HCT116 (cell line): ENCODE measurements at regions not wholly inside any gene's neighbourhood (a gene's known extent, or its start where the extent isn't known, plus 50 kb on each side); places are given as distances from the start of the nearest gene placed in this dataset.

ENCODE experiments used
- ATAC-seq: fragments of 200-7000 bp; cut with Tn5 transposase; 2 replicates; pipeline ENCODE4 v1.9.1; 2020; ENCODE audit warnings: mild to moderate bottlenecking, moderate library complexity
- BruUV-seq: library from RNA; stranded (reverse); fragments of 400-500 nt; replicated peaks from 2 replicates; lab custom pipeline; 2021; lab: Mats Ljungman, UMichigan
- CTCF ChIA-PET: fragments of 300-600 bp; sonication (Branson Sonifier 250); formaldehyde crosslinking; loops from one replicate; lab custom pipeline; 2021; ENCODE audit warnings: antibody characterized with exemption; lab: Charles Lee
- POLR2A ChIA-PET: fragments of 300-600, 350-600 bp; sonication (Branson Sonifier 250); formaldehyde crosslinking; loops from one replicate; lab custom pipeline; 2021; ENCODE audit warnings: antibody characterized with exemption; lab: Charles Lee
- RAD21 ChIA-PET, 2 experiments: fragments of 300-600 bp; sonication (Branson Sonifier 250); formaldehyde crosslinking; loops; one replicate each; lab custom pipeline; 2023; ENCODE audit warnings: low total read pairs in 2 of 2; ENCODE audit not compliant: uncharacterized antibody in 2 of 2, unreplicated experiment in 2 of 2, low non-redundant PET in 1 of 2; lab: Charles Lee
- DNase-seq: peaks from one replicate; pipeline ENCODE4 v3.0.0-alpha.2; 2010; ENCODE audit warnings: low read depth, low spot score
- H2AFZ ChIP-seq: fragments of 200-600 bp; shearing (Covaris generic), sonication (generic); 2 replicates; pipeline ENCODE4 v1.6.1; 2017; ENCODE audit warnings: low read depth, mixed run types, mixed read lengths, antibody characterized with exemption, low read length; ENCODE audit not compliant: poor library complexity, severe bottlenecking
- H3K27ac ChIP-seq: 2 replicates; pipeline ENCODE4 v1.5.1; 2012; ENCODE audit warnings: low read depth, low read length
- H3K27me3 ChIP-seq: fragments of 200-600 bp; sonication (generic); 2 replicates; pipeline ENCODE4 v1.6.1; 2016; ENCODE audit warnings: mixed run types, low read length, mixed read lengths; ENCODE audit not compliant: insufficient read depth
- H3K36me3 ChIP-seq, 2 experiments: fragments of 200-500 bp in 1 of 2; fragments of 200-600 bp in 1 of 2; sonication (Bioruptor generic) in 1 of 2; sonication (generic) in 1 of 2; 2 replicates each; pipeline versions ENCODE4 v1.5.1 to v1.6.1; 2014 to 2016; ENCODE audit warnings: low read length in 2 of 2, inconsistent platforms in 1 of 2, mixed read lengths in 1 of 2, mixed run types in 1 of 2; ENCODE audit not compliant: insufficient read depth in 2 of 2, control insufficient read depth in 1 of 2
- H3K4me1 ChIP-seq, 2 experiments: fragments of 200-600 bp in 1 of 2; sonication (generic) in 1 of 2; 2 replicates each; pipeline versions ENCODE4 v1.5.1 to v1.6.1; 2012 to 2017; ENCODE audit warnings: low read length in 2 of 2, inconsistent platforms in 1 of 2, mild to moderate bottlenecking in 1 of 2, mixed read lengths in 1 of 2, mixed run types in 1 of 2, moderate library complexity in 1 of 2; ENCODE audit not compliant: insufficient read depth in 2 of 2, control insufficient read depth in 1 of 2
- H3K4me2 ChIP-seq: fragments of 200-600 bp; sonication (generic); 2 replicates; pipeline ENCODE4 v1.6.1; 2017; ENCODE audit warnings: mixed run types, low read length, mixed read lengths
- H3K4me3 ChIP-seq, 2 experiments: fragments of 200-600 bp in 1 of 2; sonication (generic) in 1 of 2; replicated peaks in 1 of 2; 2 replicates each; pipeline ENCODE4 v1.5.1; 2011 to 2016; ENCODE audit warnings: low read length in 2 of 2, control low read depth in 1 of 2, low read depth in 1 of 2, mild to moderate bottlenecking in 1 of 2, mixed read lengths in 1 of 2, mixed run types in 1 of 2
- H3K79me2 ChIP-seq: fragments of 200-600 bp; sonication (generic); 2 replicates; pipeline ENCODE4 v1.6.1; 2017; ENCODE audit warnings: mild to moderate bottlenecking, mixed run types, low read length, moderate library complexity, mixed read lengths; ENCODE audit not compliant: insufficient read depth
- H3K9ac ChIP-seq: fragments of 200-600 bp; sonication (generic); 2 replicates; pipeline ENCODE4 v1.6.1; 2016; ENCODE audit warnings: low read length, mixed read lengths
- H3K9me2 ChIP-seq: fragments of 200-600 bp; sonication (generic), shearing (Covaris generic); 2 replicates; pipeline ENCODE4 v1.6.1; 2017; ENCODE audit warnings: mixed run types, mild to moderate bottlenecking, moderate library complexity; ENCODE audit not compliant: insufficient read depth
- H3K9me3 ChIP-seq, 2 experiments: fragments of 200-500 bp in 1 of 2; fragments of 200-600 bp in 1 of 2; sonication (Bioruptor generic) in 1 of 2; sonication (generic) in 1 of 2; 2 replicates each; pipeline ENCODE4 v1.6.1; 2014 to 2017; ENCODE audit warnings: low read length in 2 of 2, mixed read lengths in 2 of 2, inconsistent platforms in 1 of 2, low read depth in 1 of 2, mild to moderate bottlenecking in 1 of 2, mixed run types in 1 of 2, moderate library complexity in 1 of 2; ENCODE audit not compliant: control insufficient read depth in 1 of 2, insufficient read depth in 1 of 2
- H4K20me1 ChIP-seq: fragments of 200-600 bp; sonication (generic), shearing (Covaris generic); 2 replicates; pipeline ENCODE4 v1.6.1; 2017; ENCODE audit warnings: mixed run types, mild to moderate bottlenecking, moderate library complexity; ENCODE audit not compliant: insufficient read depth
- CEBPB ChIP-seq: IDR thresholded peaks from 2 replicates; pipeline ENCODE4 v1.6.1; 2012; ENCODE audit warnings: low read depth
- ELF1 ChIP-seq: IDR thresholded peaks from 2 replicates; pipeline ENCODE4 v1.6.1; 2012; ENCODE audit warnings: low read depth, borderline replicate concordance
- EZH2phosphoT487 ChIP-seq: fragments of 200-600 bp; IDR thresholded peaks from 2 replicates; pipeline ENCODE4 v1.6.1; 2018; ENCODE audit warnings: antibody characterized with exemption, borderline replicate concordance
- FOSL1 ChIP-seq: IDR thresholded peaks from 2 replicates; pipeline ENCODE4 v1.6.1; 2012; ENCODE audit warnings: low read depth
- JUND ChIP-seq: IDR thresholded peaks from 2 replicates; pipeline ENCODE4 v1.6.1; 2012
- POLR2AphosphoS5 ChIP-seq: IDR thresholded peaks from 2 replicates; pipeline ENCODE4 v1.6.1; 2011; ENCODE audit warnings: mild to moderate bottlenecking, low read depth, low read length, moderate library complexity
- RAD21 ChIP-seq: IDR thresholded peaks from 2 replicates; pipeline ENCODE4 v1.6.1; 2012; ENCODE audit warnings: low read depth, mild to moderate bottlenecking
- SIN3A ChIP-seq: IDR thresholded peaks from 2 replicates; pipeline ENCODE4 v1.6.1; 2012; ENCODE audit warnings: low read depth
- YY1 ChIP-seq: IDR thresholded peaks from 2 replicates; pipeline ENCODE4 v1.6.1; 2011; ENCODE audit warnings: low read length, low read depth, moderate library complexity, mild to moderate bottlenecking; ENCODE audit not compliant: insufficient replicate concordance; ENCODE audit errors: extremely low read depth
- ZFX ChIP-seq: fragments of 450-650 bp; IDR thresholded peaks from 2 replicates; pipeline ENCODE4 v1.6.1; 2017
- ZNF274 ChIP-seq: fragments of 200-500 bp; sonication (Bioruptor generic); IDR thresholded peaks from 2 replicates; pipeline ENCODE4 v1.6.1; 2014; ENCODE audit warnings: mild to moderate bottlenecking, low read depth, low read length, inconsistent platforms
- intact Hi-C: fragments of 100-400 bp; cut with micrococcal nuclease; formaldehyde crosslinking; loops from 2 replicates; pipeline ENCODE4 v1.10.0; 2022
- TF ChIP-seq, protein P1 (sequence below): IDR thresholded peaks from 2 replicates; pipeline ENCODE4 v1.6.1; 2012; ENCODE audit warnings: low read depth
- TF ChIP-seq, protein P2 (sequence below), 3 experiments: fragments of 200-600 bp in 1 of 3; sonication (generic) in 1 of 3; IDR thresholded peaks in 2 of 3; conservative IDR thresholded peaks in 1 of 3; 2 replicates each; pipeline ENCODE4 v1.5.1; 2012 to 2017; ENCODE audit warnings: low read depth in 2 of 3, low read length in 2 of 3, antibody characterized with exemption in 1 of 3, borderline replicate concordance in 1 of 3, control low read depth in 1 of 3, mild to moderate bottlenecking in 1 of 3, mixed read lengths in 1 of 3, mixed run types in 1 of 3, moderate library complexity in 1 of 3; ENCODE audit not compliant: insufficient read depth in 1 of 3
- TF ChIP-seq, protein P3 (sequence below): IDR thresholded peaks from 2 replicates; pipeline ENCODE4 v1.6.1; 2011; ENCODE audit warnings: mild to moderate bottlenecking, low read length, moderate library complexity; ENCODE audit not compliant: insufficient replicate concordance; ENCODE audit errors: extremely low read depth

DNA sequence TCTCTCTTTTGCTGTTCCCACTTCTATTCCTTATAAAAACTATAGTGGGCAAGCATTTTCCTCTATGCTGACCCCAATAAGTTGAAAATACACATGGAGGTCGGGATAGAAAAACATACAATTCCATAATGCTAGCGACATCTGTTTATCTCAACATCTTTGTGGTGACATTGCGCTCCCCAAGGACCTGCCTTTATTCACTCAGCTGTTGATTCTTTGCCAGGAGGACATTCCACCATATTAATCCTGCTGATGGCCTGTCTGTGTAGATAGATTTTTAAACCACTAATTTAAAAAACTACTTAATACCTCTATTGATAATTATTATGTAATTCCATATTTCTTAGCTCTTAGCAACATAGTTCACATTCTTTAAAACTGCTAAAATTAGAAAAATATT, 555.3 kb upstream of the MAP3K7 start:
- no TSS peak for BruUV-seq
- H3K4me2 ChIP-seq, result no peak overlapping the region
- H3K79me2 ChIP-seq, result no peaks in the 10 kb centered on the region
- ChIA-PET POLR2A (no interaction called here), CTCF (no interaction called here), RAD21 (no interaction called here)
- H3K9me3 ChIP-seq, result peaks cover 0 to 9% of the 10 kb centered on the region in 2 experiments; a peak in 1 of 4 replicates
- no peak overlapping the region for H3K27ac ChIP-seq
- no peaks in the 10 kb centered on the region for H3K4me1 ChIP-seq
- no peak for DNase-seq
- no peak overlapping the region for H2AFZ ChIP-seq
- H3K27me3 ChIP-seq, result no peaks in the 10 kb centered on the region
- no peaks in the 10 kb centered on the region for H3K36me3 ChIP-seq
- ATAC-seq, result no peak
- no peak overlapping the region for H3K9ac ChIP-seq
- H3K4me3 ChIP-seq, result no peak overlapping the region
- no peak for TF ChIP-seq RAD21
- no peak for TF ChIP-seq ZFX
- TF ChIP-seq JUND, result no peak
- no peak for TF ChIP-seq FOSL1
- TF ChIP-seq POLR2AphosphoS5, result no peak
- intact Hi-C loops, result no loop called here
- no peaks in the 10 kb centered on the region for H4K20me1 ChIP-seq
- H3K9me2 ChIP-seq, result no peaks in the 10 kb centered on the region

DNA sequence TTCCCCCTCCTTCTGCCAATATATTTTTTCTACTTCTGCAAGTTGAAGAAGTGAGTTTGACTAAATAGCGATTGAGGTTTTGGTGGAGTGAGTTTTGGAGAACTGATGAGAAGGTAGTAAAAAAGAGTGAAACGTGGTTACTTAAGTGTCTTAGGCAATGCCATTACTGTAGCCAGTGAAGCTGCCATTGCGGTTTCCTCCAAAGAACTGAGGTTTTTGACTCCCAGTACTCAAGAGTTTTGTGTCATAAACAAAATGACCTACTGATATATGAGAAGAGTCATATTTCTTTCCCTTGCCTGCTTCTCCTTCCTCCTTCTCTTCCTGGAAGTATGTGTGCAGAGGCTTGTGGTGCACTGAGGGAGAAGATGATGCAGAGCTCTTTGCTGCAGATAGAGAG, 554.5 kb upstream of the MAP3K7 start:
- intact Hi-C loops, result no loop called here
- RAD21 ChIA-PET, result no interaction called here
- no peak for DNase-seq
- no peak overlapping the region for H2AFZ ChIP-seq
- H3K9me3 ChIP-seq, result peaks cover 0 to 9% of the 10 kb centered on the region in 2 experiments; a peak in 1 of 4 replicates
- no peaks in the 10 kb centered on the region for H3K36me3 ChIP-seq
- CTCF ChIA-PET, result no interaction called here
- no peaks in the 10 kb centered on the region for H3K4me1 ChIP-seq
- ATAC-seq, result no peak
- no peak overlapping the region for H3K4me2 ChIP-seq
- no peaks in the 10 kb centered on the region for H3K9me2 ChIP-seq
- no peak overlapping the region for H3K4me3 ChIP-seq
- H3K9ac ChIP-seq, result no peak overlapping the region
- H3K27me3 ChIP-seq, result no peaks in the 10 kb centered on the region
- BruUV-seq, result no TSS peak
- no peaks in the 10 kb centered on the region for H4K20me1 ChIP-seq
- H3K27ac ChIP-seq, result no peak overlapping the region
- no peaks in the 10 kb centered on the region for H3K79me2 ChIP-seq
- POLR2A ChIA-PET, result no interaction called here
- TF ChIP-seq ZFX (no peak; the same call in 1 of the 2 replicates), POLR2AphosphoS5 (no peak), SIN3A (no peak), ZNF274 (no peak), RAD21 (no peak), ELF1 (no peak), JUND (no peak), YY1 (no peak), CEBPB (no peak), EZH2phosphoT487 (no peak)
- TF ChIP-seq, protein P1, sequence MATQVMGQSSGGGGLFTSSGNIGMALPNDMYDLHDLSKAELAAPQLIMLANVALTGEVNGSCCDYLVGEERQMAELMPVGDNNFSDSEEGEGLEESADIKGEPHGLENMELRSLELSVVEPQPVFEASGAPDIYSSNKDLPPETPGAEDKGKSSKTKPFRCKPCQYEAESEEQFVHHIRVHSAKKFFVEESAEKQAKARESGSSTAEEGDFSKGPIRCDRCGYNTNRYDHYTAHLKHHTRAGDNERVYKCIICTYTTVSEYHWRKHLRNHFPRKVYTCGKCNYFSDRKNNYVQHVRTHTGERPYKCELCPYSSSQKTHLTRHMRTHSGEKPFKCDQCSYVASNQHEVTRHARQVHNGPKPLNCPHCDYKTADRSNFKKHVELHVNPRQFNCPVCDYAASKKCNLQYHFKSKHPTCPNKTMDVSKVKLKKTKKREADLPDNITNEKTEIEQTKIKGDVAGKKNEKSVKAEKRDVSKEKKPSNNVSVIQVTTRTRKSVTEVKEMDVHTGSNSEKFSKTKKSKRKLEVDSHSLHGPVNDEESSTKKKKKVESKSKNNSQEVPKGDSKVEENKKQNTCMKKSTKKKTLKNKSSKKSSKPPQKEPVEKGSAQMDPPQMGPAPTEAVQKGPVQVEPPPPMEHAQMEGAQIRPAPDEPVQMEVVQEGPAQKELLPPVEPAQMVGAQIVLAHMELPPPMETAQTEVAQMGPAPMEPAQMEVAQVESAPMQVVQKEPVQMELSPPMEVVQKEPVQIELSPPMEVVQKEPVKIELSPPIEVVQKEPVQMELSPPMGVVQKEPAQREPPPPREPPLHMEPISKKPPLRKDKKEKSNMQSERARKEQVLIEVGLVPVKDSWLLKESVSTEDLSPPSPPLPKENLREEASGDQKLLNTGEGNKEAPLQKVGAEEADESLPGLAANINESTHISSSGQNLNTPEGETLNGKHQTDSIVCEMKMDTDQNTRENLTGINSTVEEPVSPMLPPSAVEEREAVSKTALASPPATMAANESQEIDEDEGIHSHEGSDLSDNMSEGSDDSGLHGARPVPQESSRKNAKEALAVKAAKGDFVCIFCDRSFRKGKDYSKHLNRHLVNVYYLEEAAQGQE, result no peak
- TF ChIP-seq, protein P2, sequence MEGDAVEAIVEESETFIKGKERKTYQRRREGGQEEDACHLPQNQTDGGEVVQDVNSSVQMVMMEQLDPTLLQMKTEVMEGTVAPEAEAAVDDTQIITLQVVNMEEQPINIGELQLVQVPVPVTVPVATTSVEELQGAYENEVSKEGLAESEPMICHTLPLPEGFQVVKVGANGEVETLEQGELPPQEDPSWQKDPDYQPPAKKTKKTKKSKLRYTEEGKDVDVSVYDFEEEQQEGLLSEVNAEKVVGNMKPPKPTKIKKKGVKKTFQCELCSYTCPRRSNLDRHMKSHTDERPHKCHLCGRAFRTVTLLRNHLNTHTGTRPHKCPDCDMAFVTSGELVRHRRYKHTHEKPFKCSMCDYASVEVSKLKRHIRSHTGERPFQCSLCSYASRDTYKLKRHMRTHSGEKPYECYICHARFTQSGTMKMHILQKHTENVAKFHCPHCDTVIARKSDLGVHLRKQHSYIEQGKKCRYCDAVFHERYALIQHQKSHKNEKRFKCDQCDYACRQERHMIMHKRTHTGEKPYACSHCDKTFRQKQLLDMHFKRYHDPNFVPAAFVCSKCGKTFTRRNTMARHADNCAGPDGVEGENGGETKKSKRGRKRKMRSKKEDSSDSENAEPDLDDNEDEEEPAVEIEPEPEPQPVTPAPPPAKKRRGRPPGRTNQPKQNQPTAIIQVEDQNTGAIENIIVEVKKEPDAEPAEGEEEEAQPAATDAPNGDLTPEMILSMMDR (IDR thresholded peaks at IDR 0.05 in 2 of 3, conservative IDR thresholded peaks at IDR 0.05 in 1 of 3; ENCODE audit: borderline replicate concordance in 1 of 3, insufficient read depth in 1 of 3, low read depth in 2 of 3, low read length in 2 of 3), result no peak
- TF ChIP-seq, protein P3, sequence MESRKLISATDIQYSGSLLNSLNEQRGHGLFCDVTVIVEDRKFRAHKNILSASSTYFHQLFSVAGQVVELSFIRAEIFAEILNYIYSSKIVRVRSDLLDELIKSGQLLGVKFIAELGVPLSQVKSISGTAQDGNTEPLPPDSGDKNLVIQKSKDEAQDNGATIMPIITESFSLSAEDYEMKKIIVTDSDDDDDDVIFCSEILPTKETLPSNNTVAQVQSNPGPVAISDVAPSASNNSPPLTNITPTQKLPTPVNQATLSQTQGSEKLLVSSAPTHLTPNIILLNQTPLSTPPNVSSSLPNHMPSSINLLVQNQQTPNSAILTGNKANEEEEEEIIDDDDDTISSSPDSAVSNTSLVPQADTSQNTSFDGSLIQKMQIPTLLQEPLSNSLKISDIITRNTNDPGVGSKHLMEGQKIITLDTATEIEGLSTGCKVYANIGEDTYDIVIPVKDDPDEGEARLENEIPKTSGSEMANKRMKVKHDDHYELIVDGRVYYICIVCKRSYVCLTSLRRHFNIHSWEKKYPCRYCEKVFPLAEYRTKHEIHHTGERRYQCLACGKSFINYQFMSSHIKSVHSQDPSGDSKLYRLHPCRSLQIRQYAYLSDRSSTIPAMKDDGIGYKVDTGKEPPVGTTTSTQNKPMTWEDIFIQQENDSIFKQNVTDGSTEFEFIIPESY, result no peak
